ENCODE measurements at regions not wholly inside any gene's neighbourhood (a gene's known extent, or its start where the extent isn't known, plus 50 kb on each side); places are given as distances from the start of the nearest gene placed in this dataset.

- TF ChIP-seq POLR2A (IDR thresholded peaks at IDR 0.05) (no peak), CTCF (IDR thresholded peaks at IDR 0.05) (no peak)
Observed at GRCh38 chr4:8939840-8940742, 68.5 kb upstream of the HMX1 start.
